GM06990 (cell line): ENCODE measurements at regions not wholly inside any gene's neighbourhood (a gene's known extent, or its start where the extent isn't known, plus 50 kb on each side); places are given as distances from the start of the nearest gene placed in this dataset.

Experiments
- DNase-seq: peaks from one replicate; pipeline ENCODE4 v3.0.0-alpha.2; 2011; ENCODE audit not compliant: insufficient read length; ENCODE audit errors: extremely low read depth
- H3K27me3 ChIP-seq: replicated peaks from 2 replicates; pipeline ENCODE4 v1.6.0; 2011; ENCODE audit warnings: low read length; ENCODE audit not compliant: control insufficient read depth, insufficient read depth
- H3K36me3 ChIP-seq: 2 replicates; pipeline ENCODE4 v1.5.1; 2011; ENCODE audit warnings: low read length; ENCODE audit not compliant: control insufficient read depth, insufficient read depth
- H3K4me3 ChIP-seq: replicated peaks from 2 replicates; pipeline ENCODE4 v1.5.1; 2011; ENCODE audit warnings: low read depth, mild to moderate bottlenecking, control low read depth, low read length
- TF ChIP-seq, protein P1 (sequence below): IDR thresholded peaks from 2 replicates; pipeline ENCODE4 v1.5.1; 2011; ENCODE audit warnings: low read length, control low read depth, mild to moderate bottlenecking, inconsistent platforms; ENCODE audit not compliant: insufficient read depth, poor library complexity, severe bottlenecking

DNA sequence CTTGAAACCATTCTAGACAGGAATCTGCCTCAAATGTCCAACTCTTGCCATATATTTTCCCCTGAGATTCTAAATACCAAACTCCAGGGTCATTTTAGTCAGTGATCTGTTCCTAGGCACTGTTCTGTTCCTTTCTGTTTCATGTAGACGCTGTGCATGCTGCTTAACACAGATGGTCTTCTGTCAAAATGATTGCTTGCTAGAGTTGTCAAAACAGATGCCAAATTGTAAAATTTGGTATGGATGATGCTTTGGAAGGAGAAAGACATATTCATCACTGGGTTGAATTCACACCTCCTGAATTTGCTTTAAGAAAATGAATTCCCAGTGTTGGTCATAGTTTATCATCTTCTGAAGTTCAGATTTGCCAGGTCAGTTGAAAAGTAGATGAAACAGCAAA lies 425.9 kb downstream of the ETS1 start:
- Histone ChIP-seq H3K4me3 (no peak overlapping the region), H3K27me3 (no peaks in the 10 kb centered on the region), H3K36me3 (no peaks in the 10 kb centered on the region)
- TF ChIP-seq, protein P1, sequence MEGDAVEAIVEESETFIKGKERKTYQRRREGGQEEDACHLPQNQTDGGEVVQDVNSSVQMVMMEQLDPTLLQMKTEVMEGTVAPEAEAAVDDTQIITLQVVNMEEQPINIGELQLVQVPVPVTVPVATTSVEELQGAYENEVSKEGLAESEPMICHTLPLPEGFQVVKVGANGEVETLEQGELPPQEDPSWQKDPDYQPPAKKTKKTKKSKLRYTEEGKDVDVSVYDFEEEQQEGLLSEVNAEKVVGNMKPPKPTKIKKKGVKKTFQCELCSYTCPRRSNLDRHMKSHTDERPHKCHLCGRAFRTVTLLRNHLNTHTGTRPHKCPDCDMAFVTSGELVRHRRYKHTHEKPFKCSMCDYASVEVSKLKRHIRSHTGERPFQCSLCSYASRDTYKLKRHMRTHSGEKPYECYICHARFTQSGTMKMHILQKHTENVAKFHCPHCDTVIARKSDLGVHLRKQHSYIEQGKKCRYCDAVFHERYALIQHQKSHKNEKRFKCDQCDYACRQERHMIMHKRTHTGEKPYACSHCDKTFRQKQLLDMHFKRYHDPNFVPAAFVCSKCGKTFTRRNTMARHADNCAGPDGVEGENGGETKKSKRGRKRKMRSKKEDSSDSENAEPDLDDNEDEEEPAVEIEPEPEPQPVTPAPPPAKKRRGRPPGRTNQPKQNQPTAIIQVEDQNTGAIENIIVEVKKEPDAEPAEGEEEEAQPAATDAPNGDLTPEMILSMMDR: no peak
- no peak for DNase-seq

DNA sequence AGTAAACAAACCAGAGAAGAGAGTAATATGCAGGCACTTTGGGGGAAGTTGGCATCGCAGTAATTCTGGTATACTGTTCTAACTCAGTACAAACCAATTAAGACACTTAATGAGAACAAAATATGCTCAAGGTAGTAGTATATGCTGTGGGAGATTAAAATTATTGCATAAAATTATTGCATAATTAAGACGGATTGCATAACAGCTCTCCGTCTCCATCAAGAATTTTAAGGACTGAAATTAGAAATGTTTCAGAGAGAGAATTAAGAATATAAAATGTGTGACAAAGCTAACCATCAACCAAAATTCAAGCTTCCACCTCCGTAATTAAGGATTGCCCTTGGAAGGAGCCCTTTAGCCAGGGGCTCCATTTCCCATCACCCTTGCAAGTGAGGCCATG lies 428.5 kb downstream of the ETS1 start:
- TF ChIP-seq, protein P1: no peak
- Histone ChIP-seq H3K4me3 (no peak overlapping the region), H3K36me3 (no peaks in the 10 kb centered on the region), H3K27me3 (no peaks in the 10 kb centered on the region; the same call in 1 of the 2 replicates)
- no peak for DNase-seq

- peak; percentile 22 for DNase-seq
- TF ChIP-seq, protein P1: peak; percentile 79
These were observed 429.7 kb downstream of the ETS1 start for GRCh38 chr11:128157423-128158298.

GRCh38 chr11:128156486-128156885 lies 430.9 kb downstream of the ETS1 start:
- TF ChIP-seq, protein P1: no peak
- Histone ChIP-seq H3K4me3 (no peak overlapping the region), H3K36me3 (no peaks in the 10 kb centered on the region), H3K27me3 (no peaks in the 10 kb centered on the region; the same call in 1 of the 2 replicates)
- no peak for DNase-seq

More at GRCh38 chr11:128157423-128158298, 429.7 kb downstream of the ETS1 start:
- Histone ChIP-seq H3K27me3 (no peaks in the 10 kb centered on the region; the same call in 1 of the 2 replicates), H3K36me3 (no peaks in the 10 kb centered on the region), H3K4me3 (no peak overlapping the region)

DNA sequence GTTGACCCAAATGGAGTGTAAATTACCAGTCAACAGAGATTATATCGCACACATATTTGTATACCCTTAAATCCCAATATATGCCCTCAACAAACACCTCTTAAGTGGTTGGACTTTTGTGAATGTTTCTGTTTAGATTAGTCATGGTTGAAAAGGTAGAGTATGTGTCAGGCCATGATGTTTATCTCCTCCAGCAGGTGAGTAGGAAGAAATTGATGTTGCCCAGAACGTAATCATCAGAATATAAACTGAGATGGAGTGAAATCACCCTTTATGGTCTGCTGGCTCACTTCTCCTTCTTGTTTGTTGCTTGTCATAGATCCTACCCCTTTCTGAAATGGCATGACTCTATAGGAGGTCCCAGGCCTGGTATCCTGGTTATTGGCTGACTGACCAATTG lies 431.8 kb downstream of the ETS1 start:
- H3K36me3 ChIP-seq: no peaks in the 10 kb centered on the region
- no peaks in the 10 kb centered on the region; the same call in 1 of the 2 replicates for H3K27me3 ChIP-seq
- TF ChIP-seq, protein P1: no peak
- DNase-seq: no peak
- no peak overlapping the region for H3K4me3 ChIP-seq

- H3K27me3 ChIP-seq: no peaks in the 10 kb centered on the region; the same call in 1 of the 2 replicates
- TF ChIP-seq, protein P1: no peak
- DNase-seq: no peak
- H3K36me3 ChIP-seq: no peaks in the 10 kb centered on the region
- no peak overlapping the region for H3K4me3 ChIP-seq
These were observed 433.7 kb downstream of the ETS1 start for GRCh38 chr11:128153697-128154048.
